HepG2 (cell line): ENCODE measurements at regions not wholly inside any gene's neighbourhood (a gene's known extent, or its start where the extent isn't known, plus 50 kb on each side); places are given as distances from the start of the nearest gene placed in this dataset.

Experiments
- ARID5B ChIP-seq: IDR thresholded peaks from 2 replicates; pipeline ENCODE4 v1.4.0; 2020; ENCODE audit warnings: mild to moderate bottlenecking, missing genetic modification reagents
- ATF3 ChIP-seq: sonication (generic); formaldehyde crosslinking; IDR thresholded peaks from 2 replicates; pipeline ENCODE4 v1.4.0; 2020; ENCODE audit warnings: missing genetic modification reagents
- ATF7 ChIP-seq, 2 experiments: fragments of 450-650 bp in 1 of 2; sonication (generic) in 1 of 2; formaldehyde crosslinking in 1 of 2; IDR thresholded peaks; 2 replicates each; pipeline versions ENCODE4 v1.4.0 to v1.6.1; 2016 to 2020; ENCODE audit warnings: antibody characterized with exemption in 1 of 2, mild to moderate bottlenecking in 1 of 2, missing genetic modification reagents in 1 of 2
- BCL6 ChIP-seq: IDR thresholded peaks from 2 replicates; pipeline ENCODE4 v1.6.1; 2016; ENCODE audit warnings: missing genetic modification reagents, missing compliant biosample characterization
- CEBPB ChIP-seq: IDR thresholded peaks from 2 replicates; pipeline ENCODE4 v1.6.1; 2011; ENCODE audit warnings: low read depth, low read length, improper control_type of control experiment, borderline replicate concordance
- DZIP1 ChIP-seq: sonication (generic); formaldehyde crosslinking; IDR thresholded peaks from 2 replicates; pipeline ENCODE4 v1.5.0; 2020; ENCODE audit warnings: mild to moderate bottlenecking, missing genetic modification reagents
- FOSL2 ChIP-seq: sonication (generic); formaldehyde crosslinking; IDR thresholded peaks from 2 replicates; pipeline ENCODE4 v1.4.0; 2020; ENCODE audit warnings: missing genetic modification reagents
- GTF2F1 ChIP-seq: fragments of 150-350 bp; IDR thresholded peaks from 2 replicates; pipeline ENCODE4 v1.6.1; 2014; ENCODE audit warnings: low read length
- HIVEP1 ChIP-seq: sonication (generic); formaldehyde crosslinking; IDR thresholded peaks from 2 replicates; pipeline ENCODE4 v1.4.0; 2020; ENCODE audit warnings: mild to moderate bottlenecking, missing genetic modification reagents
- HMG20A ChIP-seq: IDR thresholded peaks from 2 replicates; pipeline ENCODE4 v1.6.1; 2016; ENCODE audit warnings: borderline replicate concordance
- LCORL ChIP-seq, 2 experiments: fragments of 450-650 bp in 1 of 2; sonication (generic) in 1 of 2; formaldehyde crosslinking in 1 of 2; IDR thresholded peaks; 2 replicates each; pipeline versions ENCODE4 v1.5.0 to v1.6.1; 2017 to 2020; ENCODE audit warnings: antibody characterized with exemption in 1 of 2, missing genetic modification reagents in 1 of 2
- MAX ChIP-seq: IDR thresholded peaks from 2 replicates; pipeline ENCODE4 v1.6.1; 2012; ENCODE audit warnings: inconsistent platforms
- MED1 ChIP-seq: sonication (generic); formaldehyde crosslinking; IDR thresholded peaks from 2 replicates; pipeline ENCODE4 v1.4.0; 2020; ENCODE audit warnings: missing genetic modification reagents
- MXI1 ChIP-seq: IDR thresholded peaks from 3 replicates; pipeline ENCODE4 v1.6.1; 2012; ENCODE audit warnings: low read depth, low read length, inconsistent platforms, borderline replicate concordance
- NR2C2 ChIP-seq: sonication (generic); formaldehyde crosslinking; IDR thresholded peaks from 2 replicates; pipeline ENCODE4 v1.4.0; 2020; ENCODE audit warnings: missing genetic modification reagents, mild to moderate bottlenecking, moderate library complexity, borderline replicate concordance
- NR2F1 ChIP-seq, 2 experiments: fragments of 450-650 bp in 1 of 2; formaldehyde crosslinking in 1 of 2; IDR thresholded peaks; 2 replicates each; pipeline versions ENCODE4 v1.5.0 to v1.6.1; 2016 to 2020; ENCODE audit warnings: mild to moderate bottlenecking in 1 of 2, missing compliant biosample characterization in 1 of 2, missing genetic modification reagents in 1 of 2, moderate library complexity in 1 of 2
- POLR2A ChIP-seq, 2 experiments: IDR thresholded peaks; 2 replicates each; pipeline ENCODE4 v1.6.1; 2011; ENCODE audit warnings: low read depth in 2 of 2, low read length in 2 of 2, mild to moderate bottlenecking in 1 of 2, moderate library complexity in 1 of 2; ENCODE audit not compliant: insufficient read depth in 1 of 2
- RARA ChIP-seq: IDR thresholded peaks from 2 replicates; pipeline ENCODE4 v1.6.1; 2016; ENCODE audit warnings: missing genetic modification reagents, missing compliant biosample characterization
- SAP130 ChIP-seq: IDR thresholded peaks from 2 replicates; pipeline ENCODE4 v1.6.1; 2016; ENCODE audit warnings: low read depth
- ZBTB34 ChIP-seq: sonication (generic); formaldehyde crosslinking; IDR thresholded peaks from 2 replicates; pipeline ENCODE4 v1.8.0; 2022; ENCODE audit warnings: mild to moderate bottlenecking, missing genetic modification reagents
- ZNF331 ChIP-seq: sonication (generic); formaldehyde crosslinking; IDR thresholded peaks from 2 replicates; pipeline ENCODE4 v1.4.0; 2020; ENCODE audit warnings: missing genetic modification reagents
- ZNF382 ChIP-seq: sonication (generic); formaldehyde crosslinking; IDR thresholded peaks from 2 replicates; pipeline ENCODE4 v1.5.0; 2020; ENCODE audit warnings: missing genetic modification reagents, mild to moderate bottlenecking, borderline replicate concordance
- ZNF441 ChIP-seq: sonication (generic); formaldehyde crosslinking; IDR thresholded peaks from 2 replicates; pipeline ENCODE4 v1.7.0; 2021; ENCODE audit warnings: missing genetic modification reagents, borderline replicate concordance

GRCh38 chr17:83203073-83203471 lies 123.7 kb downstream of the METRNL start (continued):
- TF ChIP-seq ARID5B (CRISPR knock-in tag) (peak; percentile 33; the same call in 1 of the 2 replicates), ZNF441 (0 out of 2 replicates have a peak, but pooled peaks have one; percentile 37), ZNF382 (CRISPR knock-in tag) (no peak), BCL6 (CRISPR knock-in tag) (peak; percentile 21; the same call in 1 of the 2 replicates), HMG20A (CRISPR knock-in tag) (peak; percentile 34; the same call in 1 of the 2 replicates), ZNF331 (no peak), RARA (CRISPR knock-in tag) (peak; percentile 62), FOSL2 (CRISPR knock-in tag) (peak; percentile 89), SAP130 (peak; percentile 52), POLR2A (IDR thresholded peaks at IDR 0.05; ENCODE audit: insufficient read depth in 1 of 2, low read depth in 2 of 2, low read length in 2 of 2) (no peak), MAX (peak; percentile 30; the same call in 1 of the 2 replicates), MXI1 (0 out of 3 replicates have a peak, but pooled peaks have one; percentile 27), CEBPB (peak; percentile 89), NR2F1 (CRISPR knock-in tag; IDR thresholded peaks at IDR 0.05) (peak in 1 of 2 experiments; percentile 40; a peak in 1 of 4 replicates), LCORL (IDR thresholded peaks at IDR 0.05) (no peak), LCORL (CRISPR knock-in tag; IDR thresholded peaks at IDR 0.05) (peak; percentile 88), ZBTB34 (CRISPR knock-in tag) (no peak), ATF3 (CRISPR knock-in tag) (peak; percentile 54; the same call in 1 of the 2 replicates), MED1 (CRISPR knock-in tag) (peak; percentile 43; the same call in 1 of the 2 replicates), NR2C2 (0 out of 2 replicates have a peak, but pooled peaks have one; percentile 52), HIVEP1 (CRISPR knock-in tag) (peak; percentile 16; the same call in 1 of the 2 replicates), DZIP1 (CRISPR knock-in tag) (no peak), GTF2F1 (no peak), ATF7 (IDR thresholded peaks at IDR 0.05) (0 out of 2 replicates have a peak, but pooled peaks have one; percentile 32), ATF7 (CRISPR knock-in tag; IDR thresholded peaks at IDR 0.05) (no peak)
